GM19351 (cell line): ENCODE measurements at regions not wholly inside any gene's neighbourhood (a gene's known extent, or its start where the extent isn't known, plus 50 kb on each side); places are given as distances from the start of the nearest gene placed in this dataset.

Source experiments
- ATAC-seq: cut with Tn5 transposase; IDR thresholded peaks from one replicate; pipeline ENCODE4 v1.9.1; 2021; ENCODE audit warnings: mild to moderate bottlenecking, moderate library complexity; ENCODE audit not compliant: unreplicated experiment

DNA sequence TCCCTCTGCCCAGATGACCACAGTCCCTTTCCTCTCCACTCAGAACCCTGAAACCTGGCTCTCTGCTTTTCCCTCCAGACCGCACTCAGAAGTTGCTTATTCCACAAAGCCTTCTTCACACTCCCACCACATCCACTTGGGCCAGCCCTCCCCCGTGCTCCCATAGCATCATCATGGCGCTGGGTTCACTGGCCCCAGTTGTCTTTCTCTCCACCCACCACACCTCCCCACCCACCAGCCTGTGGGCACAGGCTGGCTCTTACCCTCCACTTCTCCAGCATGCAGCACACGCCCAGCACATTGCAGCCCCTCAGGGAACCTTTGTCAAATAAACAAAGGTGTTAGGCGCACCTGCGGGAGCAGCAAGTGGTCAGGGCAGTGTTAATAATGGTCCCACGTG is 130.0 kb downstream of the KATNIP start:
- no peak for ATAC-seq

DNA sequence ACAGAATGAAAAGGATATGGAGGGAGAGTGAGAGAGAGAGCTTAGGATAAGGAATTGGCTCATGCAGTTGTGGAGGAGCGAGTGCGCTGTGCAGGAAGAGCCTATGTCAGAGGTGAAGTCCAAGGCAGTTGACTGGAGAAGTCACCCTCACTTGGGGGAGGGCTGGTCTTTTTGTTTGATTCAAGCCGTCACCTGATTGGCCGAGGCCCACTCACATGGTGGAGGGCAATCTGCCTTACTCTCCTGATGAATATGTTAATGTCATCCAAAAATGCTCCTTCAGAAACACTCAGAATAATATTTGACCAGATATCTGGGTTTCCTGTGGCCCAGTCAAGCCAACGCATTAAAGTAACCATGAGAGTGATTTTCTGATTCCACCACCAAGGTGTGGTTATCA is 131.7 kb downstream of the KATNIP start:
- ATAC-seq = no peak

DNA sequence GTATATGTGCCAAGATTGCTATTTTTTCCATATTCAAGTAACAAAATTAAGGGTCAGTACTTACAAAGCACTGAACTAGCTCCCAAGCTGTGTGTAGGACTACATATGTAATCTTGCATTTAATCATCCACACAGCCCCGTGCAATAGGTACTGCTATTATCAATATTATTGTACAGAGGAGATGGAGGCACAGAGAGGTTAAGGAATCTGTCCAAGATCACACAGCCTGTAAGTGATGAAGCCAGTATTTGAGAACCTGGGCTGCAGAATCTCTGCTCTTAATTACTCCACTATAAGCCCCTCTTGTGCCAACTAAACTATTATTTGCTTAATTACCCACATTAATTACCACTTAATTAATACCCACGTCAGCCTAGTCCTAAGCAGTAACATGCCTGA is 134.1 kb downstream of the KATNIP start:
- no peak for ATAC-seq

DNA sequence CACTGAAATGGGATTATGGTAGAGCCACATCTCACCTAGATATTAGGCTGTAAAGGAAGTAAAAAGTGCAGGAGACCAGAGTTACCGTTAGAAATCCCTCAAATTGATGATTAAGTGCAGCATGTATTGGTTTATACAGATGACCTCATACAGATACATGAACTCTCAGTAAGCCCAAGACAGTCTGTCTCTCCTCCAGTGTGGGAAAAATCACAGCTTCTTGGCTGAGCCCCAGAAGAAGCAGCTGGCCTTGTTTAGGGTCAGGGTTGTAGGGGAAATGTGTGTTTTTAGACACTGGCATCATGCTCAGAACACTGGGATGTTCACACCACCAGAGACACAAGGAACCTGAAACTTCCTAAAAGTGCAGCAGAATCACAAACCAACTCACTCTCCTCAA is 135.9 kb downstream of the KATNIP start:
- ATAC-seq = no peak

DNA sequence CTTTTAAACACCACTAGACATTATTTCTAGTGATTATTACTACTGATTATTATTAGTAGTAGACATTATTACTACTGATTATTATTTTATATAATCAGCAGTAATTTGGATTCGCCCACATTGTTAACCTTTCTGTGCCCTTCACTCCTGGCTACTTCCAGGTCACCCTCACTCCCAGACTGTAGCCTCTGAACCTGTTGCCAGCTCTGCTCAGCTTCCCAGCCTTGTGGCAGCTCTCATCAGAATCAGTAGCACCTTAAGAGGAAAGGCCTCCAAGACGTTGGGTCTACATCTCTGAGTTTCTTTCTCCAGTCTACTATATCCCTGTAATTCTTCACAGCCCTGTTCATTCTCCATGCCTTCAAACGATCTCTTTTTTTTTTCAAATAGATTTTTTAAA is 137.0 kb downstream of the KATNIP start:
- ATAC-seq = no peak

DNA sequence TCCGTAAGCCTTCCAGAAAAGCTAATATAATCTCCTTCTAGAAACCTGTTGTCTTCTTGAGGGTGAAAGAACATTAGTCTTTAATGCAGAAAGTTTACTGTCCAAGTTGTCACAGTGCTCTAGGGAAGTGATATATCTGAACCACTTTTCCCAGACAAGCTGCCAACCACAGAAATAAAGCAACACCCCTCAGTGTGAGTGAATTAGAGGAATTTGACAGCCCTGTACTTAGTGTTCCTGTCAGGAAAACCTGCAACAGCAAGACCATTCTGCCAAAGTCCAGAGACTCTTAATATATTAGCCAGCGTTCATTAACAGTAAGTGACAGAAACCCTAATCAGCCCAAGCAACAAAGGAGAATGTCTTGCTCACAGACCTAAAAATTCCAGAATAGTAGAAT is 137.7 kb downstream of the KATNIP start:
- no peak for ATAC-seq

DNA sequence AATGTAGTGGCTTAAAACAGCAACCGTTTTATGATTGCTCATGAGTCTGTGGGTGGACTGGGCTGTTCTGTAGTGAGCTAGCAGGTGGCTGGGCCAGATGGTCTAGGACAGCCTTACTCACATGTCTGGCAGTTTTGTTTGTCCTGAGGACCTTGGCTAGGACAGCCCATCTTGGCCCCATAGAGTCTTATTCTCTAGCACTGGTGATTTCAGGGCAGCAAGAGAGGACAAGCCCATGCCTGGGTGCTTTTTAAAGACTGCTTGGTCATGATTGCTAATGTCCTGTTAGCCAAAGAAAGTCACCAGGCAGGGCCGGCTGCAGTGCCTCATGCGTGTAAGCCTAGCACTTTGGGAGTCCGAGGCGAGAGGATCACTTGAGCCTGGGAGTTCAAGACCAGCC is 139.8 kb downstream of the KATNIP start:
- no peak for ATAC-seq

DNA sequence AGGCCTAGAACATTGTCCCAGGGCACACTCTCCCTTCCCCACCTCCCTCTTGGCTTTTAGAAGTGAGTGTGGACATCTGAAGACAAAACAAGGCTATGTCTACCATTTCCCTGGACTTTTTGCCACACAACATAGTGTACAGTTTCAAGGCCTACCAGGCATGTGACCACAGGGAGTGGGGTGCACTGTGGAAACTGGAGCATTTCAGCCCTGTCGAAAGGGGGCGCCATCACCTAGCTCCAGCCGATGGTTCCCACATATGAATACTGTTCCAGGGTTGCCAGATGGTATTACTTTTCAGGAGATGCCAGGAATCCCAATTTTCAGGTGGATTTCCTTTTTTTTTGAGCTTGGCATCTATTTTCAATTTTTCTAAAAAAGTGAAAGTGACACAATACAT is 140.7 kb downstream of the KATNIP start:
- ATAC-seq = no peak

DNA sequence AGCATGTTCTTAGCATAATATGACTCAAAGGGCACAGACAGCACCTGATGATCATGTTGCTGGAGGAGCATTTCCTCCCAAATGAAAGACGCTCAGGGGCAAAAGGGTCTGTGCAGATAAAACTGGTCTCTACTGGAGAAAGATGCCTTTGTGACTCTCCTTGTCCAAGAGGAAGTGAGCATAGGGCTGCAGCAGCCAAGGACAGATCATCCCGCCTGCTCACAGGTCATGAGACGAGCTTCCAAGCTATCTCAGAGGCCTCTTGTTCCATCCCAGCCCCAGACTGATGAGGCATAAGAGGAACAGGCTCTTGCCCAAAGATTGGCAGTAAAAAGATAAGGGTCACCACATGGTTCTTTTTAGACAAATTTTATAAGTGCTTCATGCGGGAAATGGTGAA is 141.8 kb downstream of the KATNIP start:
- no peak for ATAC-seq

DNA sequence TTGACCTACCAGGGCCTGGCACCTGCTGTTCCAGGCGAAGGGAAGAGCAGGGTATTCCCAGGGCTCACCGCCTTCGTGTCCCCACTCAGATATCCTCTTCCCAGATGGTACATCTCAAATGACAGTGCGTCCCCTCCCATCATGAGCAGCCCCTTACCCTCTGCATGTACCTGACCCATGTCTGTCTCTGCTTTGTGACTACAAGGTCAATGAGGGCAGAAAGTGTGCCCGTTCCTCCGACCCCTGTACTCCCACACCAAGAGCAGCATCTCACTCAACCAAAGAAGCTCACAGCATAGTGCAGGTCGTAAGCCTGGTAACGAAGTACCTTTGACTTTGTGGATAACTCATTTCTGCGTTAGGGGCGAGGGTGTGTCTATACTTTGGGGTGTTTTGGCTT is 142.6 kb downstream of the KATNIP start:
- no peak for ATAC-seq

DNA sequence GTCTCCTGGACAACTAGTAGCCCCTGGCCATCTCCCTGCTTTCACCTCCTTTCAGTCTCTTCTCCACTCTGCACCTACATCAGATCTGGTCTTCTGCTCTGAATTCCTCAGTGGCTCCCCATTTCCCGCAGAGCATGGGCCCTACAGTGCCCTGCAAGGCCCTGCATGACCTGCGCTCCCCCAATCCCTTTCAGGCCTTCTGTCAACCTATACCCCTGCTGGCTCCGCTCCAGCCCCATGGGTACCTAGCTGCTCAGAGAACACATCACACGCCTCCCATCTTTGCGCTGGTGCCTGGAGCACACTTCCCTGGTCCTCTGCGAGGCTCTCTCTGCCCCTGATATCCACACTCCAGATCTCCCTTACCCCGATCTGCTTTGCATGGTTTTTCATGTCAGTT is 145.2 kb downstream of the KATNIP start:
- no peak for ATAC-seq

DNA sequence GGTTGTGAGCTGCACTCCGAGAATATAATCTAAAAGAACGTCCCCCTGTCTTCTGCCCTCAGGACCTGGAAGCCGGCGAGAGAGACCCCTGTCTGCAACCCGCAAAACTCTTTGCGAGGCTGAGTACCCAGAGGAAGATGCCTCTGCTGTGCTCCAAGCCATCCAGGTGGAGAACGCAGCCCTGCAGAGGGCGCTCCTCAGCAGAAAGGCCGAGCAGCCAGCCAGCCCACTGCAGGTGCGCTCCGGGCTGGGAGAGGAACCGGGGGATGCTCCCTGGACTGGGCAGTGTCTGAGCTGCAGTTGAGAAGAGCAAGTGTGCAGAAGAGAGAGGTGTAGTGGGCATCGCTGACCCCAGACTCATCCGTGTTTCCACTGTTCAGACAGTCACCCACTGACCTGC is 148.3 kb downstream of the KATNIP start:
- ATAC-seq = no peak

DNA sequence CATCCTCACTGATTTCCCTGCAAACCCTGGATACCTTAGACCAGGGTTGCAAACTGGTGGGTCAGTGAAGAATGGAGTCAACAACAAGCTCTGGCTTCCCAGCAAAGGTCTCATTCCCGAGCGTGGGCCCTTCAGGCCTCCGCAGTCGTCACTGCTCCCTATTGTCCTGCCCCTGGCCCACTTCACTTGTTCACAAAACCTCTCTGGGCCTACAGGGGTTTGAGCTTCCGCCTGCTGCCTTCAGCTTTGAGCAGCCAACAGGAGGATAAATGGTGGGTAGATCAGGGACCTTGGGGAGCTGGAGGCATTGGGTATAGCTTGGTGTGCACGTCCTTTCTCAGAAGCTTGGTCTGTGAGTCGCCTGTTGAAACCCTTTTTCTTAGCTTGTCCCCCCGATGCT is 148.8 kb downstream of the KATNIP start:
- no peak for ATAC-seq

DNA sequence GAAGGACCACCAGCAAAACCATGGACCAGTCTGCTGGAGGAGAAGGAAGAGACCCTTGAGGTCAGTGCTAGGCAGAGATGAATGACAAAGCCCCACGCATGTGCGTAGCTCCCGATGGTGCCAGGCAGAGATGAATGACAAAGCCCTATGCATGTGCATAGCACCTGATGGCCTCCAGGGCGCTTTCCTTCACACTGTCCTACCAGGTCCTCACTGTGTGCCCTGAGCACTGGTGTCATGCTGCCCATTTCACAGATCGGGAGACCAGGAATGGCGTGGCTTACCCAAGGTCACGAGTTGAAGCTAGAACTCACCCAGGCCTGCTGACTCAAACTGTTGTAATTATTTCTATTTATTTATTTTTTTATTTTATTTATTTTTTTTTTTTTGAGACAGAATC is 149.6 kb downstream of the KATNIP start:
- ATAC-seq = no peak

DNA sequence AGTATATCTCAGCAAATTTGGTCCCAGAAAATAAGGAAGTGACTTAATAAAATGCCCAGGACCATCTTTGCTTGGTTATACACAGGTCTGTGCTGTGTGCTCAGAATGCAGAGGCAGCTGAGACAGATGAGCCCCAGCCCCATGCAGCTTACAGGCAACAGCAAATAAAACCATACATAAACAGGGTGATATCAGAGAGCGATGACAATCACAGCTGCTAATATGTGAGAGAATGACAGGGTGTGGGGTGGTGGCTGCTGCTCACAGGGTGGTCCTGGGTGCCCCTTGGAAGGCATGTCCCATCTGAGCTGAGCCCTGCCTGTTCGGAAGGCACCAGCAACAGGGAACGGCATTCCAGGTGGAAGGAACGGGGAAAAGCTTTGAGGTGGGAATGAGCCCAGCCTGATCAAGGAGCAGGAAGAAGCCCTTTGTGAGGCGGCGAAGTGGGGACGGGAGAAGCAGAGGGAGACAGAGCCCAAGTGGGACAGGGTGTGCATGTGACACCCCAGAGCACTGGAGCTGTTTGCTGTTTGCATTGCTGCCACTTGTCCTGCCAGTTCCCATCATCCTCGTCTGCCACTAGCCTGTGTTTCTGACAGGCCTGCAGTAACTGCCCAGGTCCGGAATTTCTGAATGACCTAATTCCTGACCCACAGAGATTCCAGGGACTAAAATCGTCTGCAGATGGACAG is 150.5 kb downstream of the KATNIP start:
- ATAC-seq = no peak

DNA sequence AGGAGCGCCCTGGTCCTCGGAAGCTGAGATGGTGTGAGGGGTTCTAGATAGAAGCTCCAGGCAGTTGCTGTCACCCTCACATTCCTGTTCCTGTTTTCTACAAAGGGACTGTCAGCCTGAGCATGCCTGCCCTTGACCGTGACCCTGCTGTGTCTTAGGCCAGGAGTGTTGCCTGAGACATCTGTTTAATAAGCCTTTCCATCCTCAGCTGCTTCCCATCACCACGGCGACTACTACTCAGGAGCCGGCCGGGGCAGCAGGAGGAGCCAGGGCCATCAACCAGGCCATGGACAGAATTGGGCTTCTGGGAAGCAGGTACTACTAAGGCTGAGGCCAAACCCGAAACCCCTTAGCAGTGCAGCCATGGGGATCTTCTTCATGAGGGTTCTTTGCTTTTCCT is 151.4 kb downstream of the KATNIP start:
- no peak for ATAC-seq

DNA sequence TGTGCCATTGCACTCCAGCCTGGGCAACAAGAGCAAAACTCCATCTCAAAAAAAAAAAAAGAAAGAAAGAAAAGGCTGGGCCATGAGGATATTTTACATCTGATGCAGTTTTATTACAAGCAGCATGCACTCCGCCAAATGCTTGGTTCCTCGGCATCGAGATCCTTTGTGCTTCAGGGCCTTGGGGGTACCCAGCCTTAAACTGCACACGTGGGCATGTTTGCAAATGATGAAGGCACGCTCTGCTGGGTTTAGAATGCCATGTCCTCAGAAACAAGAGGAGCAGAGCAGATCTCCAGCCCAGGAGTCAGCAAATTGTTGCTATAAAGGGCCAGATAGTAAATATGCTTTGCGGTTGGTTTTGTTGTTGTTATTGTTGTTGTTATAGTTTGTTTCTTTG is 153.2 kb downstream of the KATNIP start:
- ATAC-seq = no peak

DNA sequence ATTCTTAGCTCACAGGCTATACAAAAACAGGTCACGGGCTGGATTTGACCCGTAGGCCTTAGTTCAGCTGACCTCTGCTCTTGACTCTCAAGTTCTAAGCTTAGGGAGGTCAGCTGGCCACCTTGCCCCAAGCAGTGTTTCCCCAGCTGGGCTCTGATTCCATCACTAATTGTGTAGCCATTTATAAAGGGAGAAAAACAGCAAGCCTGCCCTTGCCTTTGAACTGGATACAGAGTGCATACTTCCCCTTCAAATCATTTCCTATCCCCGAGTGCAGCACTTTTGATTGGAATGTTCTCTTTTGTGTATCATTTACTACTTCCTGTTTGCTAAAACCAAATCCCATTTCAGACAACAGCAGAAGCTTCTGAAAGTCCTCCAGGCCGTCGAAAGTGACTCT is 153.6 kb downstream of the KATNIP start:
- ATAC-seq = no peak

DNA sequence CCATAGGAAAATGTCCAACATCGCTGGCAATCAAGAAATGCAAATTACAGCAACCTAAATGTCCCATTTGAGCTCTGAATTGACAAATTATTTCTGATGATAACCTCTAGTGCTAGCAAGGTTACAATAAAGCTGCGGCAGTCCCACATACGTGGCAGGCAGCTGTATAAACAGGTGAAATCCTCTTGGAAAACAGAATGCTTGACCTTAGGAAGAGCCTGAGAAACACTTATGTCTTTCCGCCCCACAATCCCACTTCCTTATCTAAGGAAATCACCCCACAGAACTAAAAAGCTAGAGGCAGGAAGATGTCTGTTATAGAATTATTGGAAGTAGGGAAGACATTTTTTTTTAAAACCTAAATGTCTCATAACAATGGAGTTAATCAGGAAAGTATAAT is 154.3 kb downstream of the KATNIP start:
- no peak for ATAC-seq

DNA sequence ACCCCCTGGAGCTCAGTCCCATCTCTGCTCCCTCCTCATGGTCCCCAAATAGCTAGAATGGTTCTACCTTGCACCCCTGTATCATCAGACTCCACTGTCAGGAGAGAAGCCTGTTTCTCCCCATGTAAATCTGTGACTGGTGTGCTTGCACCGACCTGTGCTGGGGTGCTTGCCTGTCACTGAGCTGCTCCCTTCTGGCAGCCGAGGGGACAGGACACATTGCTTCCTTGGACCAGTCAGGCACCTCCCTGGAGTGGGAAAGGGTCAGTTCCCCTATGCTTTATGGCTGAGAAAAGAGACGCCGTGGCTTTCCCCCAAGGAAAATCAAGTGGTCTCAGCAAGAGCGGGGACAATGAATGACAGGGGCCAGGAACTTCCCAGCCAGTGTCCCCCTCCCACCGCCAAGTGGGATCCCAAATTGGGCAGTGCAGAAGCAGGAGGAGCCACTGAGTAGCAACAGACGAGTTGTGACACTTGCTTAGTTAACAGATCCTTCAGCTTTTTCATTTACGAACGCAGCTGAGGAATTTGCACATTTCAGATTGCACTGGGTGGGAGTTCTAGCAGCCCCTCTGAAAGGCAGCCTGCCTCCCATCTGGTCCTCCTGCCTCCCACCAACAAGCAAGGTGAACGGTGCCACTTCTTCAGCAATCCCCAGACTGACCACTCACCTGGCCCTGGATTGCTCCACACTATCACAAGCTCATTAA is 156.4 kb downstream of the KATNIP start:
- no peak for ATAC-seq

DNA sequence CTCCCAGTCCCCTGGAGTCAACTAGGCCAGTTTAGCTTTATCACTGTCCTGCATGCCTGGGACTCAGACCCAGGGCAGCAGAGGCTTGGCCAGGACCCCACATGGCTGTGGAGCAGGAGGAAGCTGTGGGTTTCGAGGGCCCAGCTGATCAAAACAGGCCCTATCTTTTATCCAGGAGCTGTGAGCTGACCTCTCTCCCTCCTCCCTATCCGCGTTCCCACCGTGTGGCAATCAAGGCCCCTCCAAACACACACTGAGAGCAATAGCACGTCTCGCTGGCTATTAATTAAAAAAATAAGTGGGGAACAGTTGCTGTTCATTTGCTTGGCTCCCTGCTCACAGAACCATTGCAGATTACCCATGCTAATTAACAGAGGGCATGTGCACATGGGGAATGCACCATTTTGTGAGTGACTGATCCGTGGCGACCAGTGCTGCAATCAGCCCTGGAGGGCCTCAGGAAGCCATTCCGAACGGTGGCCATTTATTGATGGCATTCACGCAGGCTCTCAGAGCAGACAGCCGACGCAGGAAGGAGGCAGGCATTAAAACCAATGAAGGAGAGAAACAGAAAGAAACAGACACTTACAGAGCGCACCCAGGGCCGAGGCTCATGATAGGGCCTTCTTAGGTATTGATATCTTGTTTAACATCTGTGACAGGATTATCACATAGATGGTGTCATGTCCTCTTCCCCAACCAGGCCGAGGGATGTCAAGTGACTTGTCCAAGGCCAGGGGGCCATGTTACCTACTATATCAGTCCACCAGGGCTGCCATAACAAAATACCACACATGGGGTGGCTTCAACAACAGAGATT is 157.1 kb downstream of the KATNIP start:
- no peak for ATAC-seq

DNA sequence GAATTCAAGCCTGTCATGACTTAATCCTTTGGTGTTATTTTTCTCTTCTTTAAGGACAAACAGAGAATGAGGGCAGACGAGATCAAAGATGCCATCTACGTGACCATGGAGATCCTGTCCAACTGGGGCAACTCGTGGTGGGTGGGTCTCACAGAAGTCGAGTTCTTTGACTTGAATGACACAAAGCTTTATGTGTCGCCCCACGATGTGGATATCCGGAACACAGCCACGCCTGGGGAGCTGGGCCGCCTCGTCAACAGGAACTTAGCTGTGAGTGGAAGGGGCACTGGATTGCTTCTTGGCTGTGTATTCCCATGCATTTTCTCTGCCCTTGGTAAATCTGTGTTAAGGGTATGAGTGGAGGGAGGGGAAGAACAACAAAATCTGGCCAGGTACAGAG is 158.7 kb downstream of the KATNIP start:
- no peak for ATAC-seq
